Psoas muscle (tissue), 7 donors: ENCODE measurements at regions not wholly inside any gene's neighbourhood (a gene's known extent, or its start where the extent isn't known, plus 50 kb on each side); places are given as distances from the start of the nearest gene placed in this dataset.
A peak's percentile ranks its signal among the peaks of the same experiment; 100 is the strongest.
"Not testable (repeated sequence)": the region's sequence is repeated elsewhere in the genome, so short reads cannot be mapped to it uniquely, and the experiment has no call there.

Experiments used
- ATAC-seq, 4 donors: fragments of 200-7000 bp; cut with Tn5 transposase; one replicate each; pipeline ENCODE4 v1.9.1; 2020; ENCODE audit warnings: moderate library complexity in 3 of 4, mild to moderate bottlenecking in 2 of 4
- DNase-seq, 2 donors: peaks; one replicate each; pipeline ENCODE4 v3.0.0-alpha.2; 2020
- H3K27ac ChIP-seq: fragments of 200-600 bp; one replicate; pipeline ENCODE4 v1.8.0; 2022
- H3K27me3 ChIP-seq, 3 donors: fragments of 200-600 bp in 1 of 3; one replicate each; pipeline versions ENCODE4 v1.6.1 to v1.8.0; 2013 to 2022; ENCODE audit warnings: low read length in 2 of 3, mild to moderate bottlenecking in 2 of 3, moderate library complexity in 1 of 3; ENCODE audit not compliant: insufficient read depth in 3 of 3
- H3K36me3 ChIP-seq, 2 donors: fragments of 200-600 bp in 1 of 2; one replicate each; pipeline versions ENCODE4 v1.6.1 to v1.8.0; 2013 to 2022; ENCODE audit warnings: low read depth in 1 of 2, mild to moderate bottlenecking in 1 of 2, moderate library complexity in 1 of 2; ENCODE audit not compliant: insufficient read depth in 1 of 2
- H3K4me1 ChIP-seq: fragments of 200-600 bp; one replicate; pipeline ENCODE4 v1.8.0; 2022
- H3K4me3 ChIP-seq: fragments of 200-600 bp; one replicate; pipeline ENCODE4 v1.8.0; 2022; ENCODE audit warnings: mild to moderate bottlenecking
- H3K9me3 ChIP-seq: fragments of 200-600 bp; one replicate; pipeline ENCODE4 v1.8.0; 2022
- WGBS, 3 donors: extraction: QIAGEN DNeasy Blood & Tissue Kit; methylation state at CpG; one replicate each; pipeline versions ENCODE4 v1.1.6 to v1.1.7; 2013; 5-methylcytosine and 5-hydroxymethylcytosine counted together
- intact Hi-C, 2 donors: fragments of 100-400 bp; cut with DNase I; formaldehyde crosslinking; loops; one replicate each; pipeline versions ENCODE4 v1.11.0 to v1.14.2; 2022
- TF ChIP-seq, protein P1 (sequence below): fragments of 200-600 bp; IDR thresholded peaks from one replicate; pipeline ENCODE4 v1.8.0; 2022; ENCODE audit warnings: antibody characterized with exemption
- donor health status: healthy with polysubstance abuse.
- donor health status: DM: no; HTN: no; CAD: no; lungs with moderate emphysema.
- donor health status: Bipolar disorder and iron deficiency.
- donor health status: healthy.
- donor health status: DM: yes; HTN: yes; CAD: no.
- donor health status: DM: no; HTN: no; CAD: no.
- donor health status: DM: yes; HTN: yes; CAD: no.

DNA sequence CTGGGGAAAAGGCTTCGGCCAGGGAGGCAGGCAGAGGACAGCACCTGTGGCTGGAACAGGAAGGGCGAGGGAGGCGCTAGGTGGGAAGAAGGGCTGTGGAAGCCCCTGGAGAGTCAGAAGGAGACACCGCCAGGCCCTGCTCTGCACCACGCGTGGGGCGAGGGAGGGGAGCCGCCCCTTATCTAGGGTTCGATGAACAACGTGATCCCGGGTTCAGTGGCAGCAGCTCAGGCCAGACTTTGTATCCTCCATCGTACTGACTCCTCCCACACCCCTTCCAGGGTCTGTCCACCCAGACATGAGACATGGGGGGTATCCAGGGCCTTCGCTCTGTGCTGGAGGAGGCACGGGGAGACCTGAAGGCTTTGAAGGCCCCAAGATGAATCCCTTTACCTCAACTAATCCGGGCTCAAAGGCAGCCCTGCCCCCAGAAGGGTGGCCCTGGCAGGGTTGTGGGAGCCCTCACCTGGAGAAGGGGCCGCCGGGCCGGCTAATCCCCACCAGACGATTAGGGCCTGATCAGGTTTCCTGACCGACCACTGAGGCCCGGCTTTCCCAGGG, 110.8 kb downstream of the PDGFA start:
- no peak for ATAC-seq
- Histone ChIP-seq H3K36me3 (no peaks in the 10 kb centered on the region), H3K27me3 (peaks cover 3 to 48% (median 4%) of the 10 kb centered on the region in 3 donors), H3K27ac (no peak overlapping the region), H3K4me3 (no peak overlapping the region), H3K9me3 (no peaks in the 10 kb centered on the region), H3K4me1 (no peaks in the 10 kb centered on the region)
- peak in 1 of 2 donors; percentile 41 for DNase-seq
- TF ChIP-seq, protein P1, sequence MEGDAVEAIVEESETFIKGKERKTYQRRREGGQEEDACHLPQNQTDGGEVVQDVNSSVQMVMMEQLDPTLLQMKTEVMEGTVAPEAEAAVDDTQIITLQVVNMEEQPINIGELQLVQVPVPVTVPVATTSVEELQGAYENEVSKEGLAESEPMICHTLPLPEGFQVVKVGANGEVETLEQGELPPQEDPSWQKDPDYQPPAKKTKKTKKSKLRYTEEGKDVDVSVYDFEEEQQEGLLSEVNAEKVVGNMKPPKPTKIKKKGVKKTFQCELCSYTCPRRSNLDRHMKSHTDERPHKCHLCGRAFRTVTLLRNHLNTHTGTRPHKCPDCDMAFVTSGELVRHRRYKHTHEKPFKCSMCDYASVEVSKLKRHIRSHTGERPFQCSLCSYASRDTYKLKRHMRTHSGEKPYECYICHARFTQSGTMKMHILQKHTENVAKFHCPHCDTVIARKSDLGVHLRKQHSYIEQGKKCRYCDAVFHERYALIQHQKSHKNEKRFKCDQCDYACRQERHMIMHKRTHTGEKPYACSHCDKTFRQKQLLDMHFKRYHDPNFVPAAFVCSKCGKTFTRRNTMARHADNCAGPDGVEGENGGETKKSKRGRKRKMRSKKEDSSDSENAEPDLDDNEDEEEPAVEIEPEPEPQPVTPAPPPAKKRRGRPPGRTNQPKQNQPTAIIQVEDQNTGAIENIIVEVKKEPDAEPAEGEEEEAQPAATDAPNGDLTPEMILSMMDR, result no peak
- 70 to 72% (median 72%) methylated on average over 18 to 21 of the region's 21 CpGs for WGBS, 3 donors
- intact Hi-C loops, result no loop called here

DNA sequence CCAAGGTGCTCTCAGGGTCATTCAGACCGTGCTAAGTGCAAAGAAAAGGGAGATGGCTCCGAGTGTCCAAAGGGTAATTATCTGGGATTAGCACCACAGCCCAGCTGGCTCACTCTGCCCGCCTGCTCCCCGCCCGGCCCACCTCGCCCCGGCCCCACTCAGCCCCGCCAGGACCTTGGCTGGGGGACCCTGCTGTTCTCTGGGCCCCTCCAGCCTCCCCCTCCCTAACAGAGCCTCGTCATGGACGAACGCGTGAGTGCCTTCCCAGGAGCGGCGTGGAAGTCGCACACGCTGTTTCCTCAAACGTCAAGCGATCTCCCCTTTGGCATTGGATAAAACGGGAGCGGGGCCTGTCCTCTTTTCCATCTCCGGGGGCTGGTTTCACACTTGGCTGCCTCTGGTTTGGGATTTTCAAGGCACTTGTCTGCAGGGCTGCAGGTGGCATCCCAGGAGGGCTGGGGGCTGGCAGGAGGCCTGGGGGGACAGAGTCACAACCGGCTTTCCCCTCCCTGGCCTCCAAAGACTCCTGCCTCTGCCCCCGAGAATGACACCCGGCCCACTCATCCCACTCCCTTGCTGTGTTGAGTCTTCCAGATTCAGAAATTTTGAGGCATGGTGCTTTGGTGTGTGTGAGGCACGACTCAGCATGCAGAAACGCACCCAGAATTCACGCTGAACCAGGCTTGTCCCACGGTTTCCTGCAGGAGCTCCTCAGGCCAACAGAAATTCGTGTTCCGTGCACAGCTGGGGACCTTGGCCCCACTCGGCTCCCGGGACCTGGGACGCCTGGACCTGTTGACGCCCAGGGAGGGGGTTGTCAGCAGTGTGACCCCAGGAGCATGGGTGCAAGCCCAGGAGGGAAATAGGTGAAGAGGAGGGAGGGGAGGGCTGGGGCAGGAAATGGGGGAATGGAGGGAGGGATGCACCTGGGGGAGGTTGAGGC, 110.0 kb downstream of the PDGFA start:
- peaks cover 3 to 47% (median 4%) of the 10 kb centered on the region in 3 donors for H3K27me3 ChIP-seq
- no peak for ATAC-seq
- no peaks in the 10 kb centered on the region for H3K4me1 ChIP-seq
- no peaks in the 10 kb centered on the region for H3K36me3 ChIP-seq
- intact Hi-C loops, result no loop called here
- WGBS, 3 donors, result 28 to 43% (median 30%) methylated on average over 24 to 34 of the region's 34 CpGs
- H3K27ac ChIP-seq, result no peak overlapping the region
- no peak overlapping the region for H3K4me3 ChIP-seq
- peak in 1 of 2 donors; percentile 40 for DNase-seq
- TF ChIP-seq, protein P1, result no peak
- no peaks in the 10 kb centered on the region for H3K9me3 ChIP-seq

DNA sequence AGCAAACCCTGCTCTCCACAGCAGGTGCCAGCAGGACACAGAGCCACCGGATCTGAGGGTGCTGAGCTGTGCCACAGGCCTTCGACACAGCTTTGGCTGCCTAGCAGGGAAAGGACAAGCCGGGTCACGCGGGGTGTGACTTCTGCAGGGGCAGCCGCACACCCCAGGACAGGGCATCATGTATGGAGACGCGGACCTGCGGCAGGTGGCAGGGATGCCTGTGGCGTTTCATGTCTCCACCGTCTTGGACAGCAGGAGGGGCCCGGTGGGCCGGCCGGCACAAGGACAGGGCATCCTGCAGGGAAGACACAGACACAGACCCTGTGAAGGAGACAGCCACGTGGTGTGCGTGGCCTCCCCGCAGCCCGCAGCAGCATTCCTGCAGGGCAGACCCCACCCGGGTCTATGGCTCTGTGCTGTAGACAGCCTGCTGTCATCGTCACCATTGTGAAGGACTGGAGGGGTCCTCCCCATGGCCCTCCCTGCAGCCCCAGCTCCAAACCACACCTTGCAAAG, 109.2 kb downstream of the PDGFA start:
- ATAC-seq, result no peak
- Histone ChIP-seq H3K9me3 (no peaks in the 10 kb centered on the region), H3K4me1 (no peaks in the 10 kb centered on the region), H3K36me3 (no peaks in the 10 kb centered on the region), H3K4me3 (no peak overlapping the region), H3K27ac (no peak overlapping the region), H3K27me3 (peaks cover 3 to 39% (median 4%) of the 10 kb centered on the region in 3 donors)
- peak in 1 of 2 donors; percentile 46 for DNase-seq
- 68 to 73% (median 71%) methylated on average over 20 of the region's 20 CpGs for WGBS, 3 donors
- intact Hi-C loops, result no loop called here
- TF ChIP-seq, protein P1, result no peak

DNA sequence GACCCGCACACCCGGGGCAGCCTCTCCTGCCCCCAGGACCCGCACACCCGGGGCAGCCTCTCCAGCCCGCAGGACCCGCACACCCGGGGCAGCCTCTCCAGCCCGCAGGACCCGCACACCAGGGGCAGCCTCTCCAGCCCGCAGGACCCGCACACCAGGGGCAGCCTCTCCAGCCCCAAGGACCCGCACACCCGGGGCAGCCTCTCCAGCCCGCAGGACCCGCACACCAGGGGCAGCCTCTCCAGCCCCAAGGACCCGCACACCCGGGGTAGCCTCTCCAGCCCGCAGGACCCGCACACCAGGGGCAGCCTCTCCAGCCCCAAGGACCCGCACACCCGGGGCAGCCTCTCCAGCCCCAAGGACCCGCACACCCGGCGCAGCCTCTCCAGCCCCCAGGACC, 108.5 kb downstream of the PDGFA start:
- H3K9me3 ChIP-seq, intact Hi-C loops, H3K4me1 ChIP-seq, ATAC-seq, H3K4me3 ChIP-seq, H3K27ac ChIP-seq, H3K36me3 ChIP-seq: not testable (repeated sequence)
- H3K27me3 ChIP-seq, result peaks cover 3 to 32% (median 4%) of the 10 kb centered on the region in 3 donors
- 91 to 97% (median 96%) methylated on average over 16 to 22 of the region's 24 CpGs for WGBS, 3 donors
- peak in 1 of 2 donors; percentile 26 for DNase-seq

DNA sequence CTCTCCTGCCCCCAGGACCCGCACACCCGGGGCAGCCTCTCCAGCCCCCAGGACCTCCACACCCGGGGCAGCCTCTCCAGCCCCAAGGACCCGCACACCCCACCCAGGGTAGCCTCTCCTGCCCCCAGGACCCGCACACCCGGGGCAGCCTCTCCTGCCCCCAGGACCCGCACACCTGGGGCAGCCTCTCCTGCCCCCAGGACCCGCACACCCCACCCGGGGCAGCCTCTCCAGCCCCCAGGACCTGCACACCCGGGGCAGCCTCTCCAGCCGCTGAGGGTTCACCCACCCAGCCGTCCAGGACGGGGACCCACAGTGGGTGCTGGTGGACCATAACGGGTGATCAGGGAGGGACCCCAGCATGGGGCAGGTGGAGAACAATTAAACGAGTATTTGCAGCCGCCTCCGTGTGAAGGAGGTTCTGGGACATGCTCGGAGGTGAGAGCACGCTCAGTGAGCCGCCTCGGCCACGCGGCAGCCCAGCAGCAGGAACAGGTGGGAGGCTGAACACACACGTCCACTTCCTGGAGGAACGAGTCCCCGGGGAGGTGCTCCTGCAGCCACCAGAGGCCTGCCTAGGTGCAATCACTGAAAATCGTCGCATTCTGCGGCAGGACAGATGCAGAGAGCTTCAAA, 107.9 kb downstream of the PDGFA start:
- Histone ChIP-seq H3K27me3 (peaks cover 3 to 26% (median 4%) of the 10 kb centered on the region in 3 donors), H3K9me3 (no peaks in the 10 kb centered on the region), H3K4me3 (no peak overlapping the region), H3K27ac (no peak overlapping the region), H3K4me1 (no peaks in the 10 kb centered on the region), H3K36me3 (no peaks in the 10 kb centered on the region)
- 76 to 80% (median 80%) methylated on average over 25 to 29 of the region's 29 CpGs for WGBS, 3 donors
- intact Hi-C loops, result no loop called here
- TF ChIP-seq, protein P1, result no peak
- ATAC-seq (no peak), DNase-seq (no peak)
